Epithelial cell of esophagus (primary cell): ENCODE measurements at regions not wholly inside any gene's neighbourhood (a gene's known extent, or its start where the extent isn't known, plus 50 kb on each side); places are given as distances from the start of the nearest gene placed in this dataset.
"Not testable (repeated sequence)": the region's sequence is repeated elsewhere in the genome, so short reads cannot be mapped to it uniquely, and the experiment has no call there.

Source experiments
- DNase-seq: peaks from one replicate; pipeline ENCODE4 v3.0.0; 2010; ENCODE audit warnings: low read depth
- H3K4me3 ChIP-seq: 2 replicates; pipeline ENCODE4 v1.5.1; 2011; ENCODE audit warnings: mild to moderate bottlenecking, low read length, control low read depth
- TF ChIP-seq, protein P1 (sequence below): IDR thresholded peaks from 2 replicates; pipeline ENCODE4 v1.5.1; 2011; ENCODE audit warnings: low read depth, mild to moderate bottlenecking, low read length, control low read depth, inconsistent platforms; ENCODE audit not compliant: insufficient read depth; ENCODE audit errors: missing control alignments

DNA sequence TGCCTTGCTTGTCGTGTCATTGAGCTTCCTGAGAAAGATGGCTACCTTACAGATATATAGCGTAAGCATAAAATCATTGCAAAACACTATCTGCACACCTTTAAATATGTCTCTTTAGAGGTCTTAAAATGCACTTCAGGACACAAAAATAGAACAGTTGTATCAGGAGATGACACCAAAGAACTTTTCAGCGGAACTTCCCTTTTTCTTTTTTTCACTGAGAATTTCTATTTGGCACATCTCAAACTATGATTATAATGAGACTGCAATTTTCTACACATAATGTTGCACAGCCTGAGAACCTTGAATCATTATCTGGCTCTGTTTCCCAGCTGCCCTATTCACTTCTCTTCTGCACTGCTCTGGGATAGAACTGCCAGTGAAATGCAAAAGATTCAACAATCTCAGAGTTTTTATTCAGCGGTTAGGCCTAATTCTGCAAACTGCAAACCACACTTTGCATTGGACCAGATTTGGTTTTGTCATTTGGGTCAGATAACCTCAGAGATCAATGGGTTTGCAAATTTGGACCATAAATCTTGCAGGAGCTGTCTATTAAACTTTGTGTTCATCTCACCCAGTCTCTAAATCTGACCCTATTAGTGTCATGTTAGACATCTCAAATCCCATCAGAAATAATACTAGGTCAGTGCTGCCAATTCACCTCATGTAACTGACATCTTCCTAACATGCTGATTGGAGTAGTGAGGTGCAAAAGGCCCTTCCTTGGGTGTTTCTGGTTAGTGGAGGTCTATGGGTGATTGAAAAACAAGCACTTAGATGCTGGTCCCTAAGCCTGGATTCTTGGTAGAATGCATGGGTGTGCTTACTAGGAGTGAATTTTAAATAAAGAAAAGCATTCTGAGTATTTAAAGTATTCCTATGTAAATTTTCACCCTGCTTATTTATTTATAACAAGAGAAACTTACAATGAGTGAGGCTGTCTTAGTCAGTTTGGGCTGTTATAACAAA is 382.7 kb downstream of the UTRN start:
- TF ChIP-seq, protein P1, sequence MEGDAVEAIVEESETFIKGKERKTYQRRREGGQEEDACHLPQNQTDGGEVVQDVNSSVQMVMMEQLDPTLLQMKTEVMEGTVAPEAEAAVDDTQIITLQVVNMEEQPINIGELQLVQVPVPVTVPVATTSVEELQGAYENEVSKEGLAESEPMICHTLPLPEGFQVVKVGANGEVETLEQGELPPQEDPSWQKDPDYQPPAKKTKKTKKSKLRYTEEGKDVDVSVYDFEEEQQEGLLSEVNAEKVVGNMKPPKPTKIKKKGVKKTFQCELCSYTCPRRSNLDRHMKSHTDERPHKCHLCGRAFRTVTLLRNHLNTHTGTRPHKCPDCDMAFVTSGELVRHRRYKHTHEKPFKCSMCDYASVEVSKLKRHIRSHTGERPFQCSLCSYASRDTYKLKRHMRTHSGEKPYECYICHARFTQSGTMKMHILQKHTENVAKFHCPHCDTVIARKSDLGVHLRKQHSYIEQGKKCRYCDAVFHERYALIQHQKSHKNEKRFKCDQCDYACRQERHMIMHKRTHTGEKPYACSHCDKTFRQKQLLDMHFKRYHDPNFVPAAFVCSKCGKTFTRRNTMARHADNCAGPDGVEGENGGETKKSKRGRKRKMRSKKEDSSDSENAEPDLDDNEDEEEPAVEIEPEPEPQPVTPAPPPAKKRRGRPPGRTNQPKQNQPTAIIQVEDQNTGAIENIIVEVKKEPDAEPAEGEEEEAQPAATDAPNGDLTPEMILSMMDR = no peak
- H3K4me3 ChIP-seq = no peak overlapping the region
- DNase-seq = no peak

DNA sequence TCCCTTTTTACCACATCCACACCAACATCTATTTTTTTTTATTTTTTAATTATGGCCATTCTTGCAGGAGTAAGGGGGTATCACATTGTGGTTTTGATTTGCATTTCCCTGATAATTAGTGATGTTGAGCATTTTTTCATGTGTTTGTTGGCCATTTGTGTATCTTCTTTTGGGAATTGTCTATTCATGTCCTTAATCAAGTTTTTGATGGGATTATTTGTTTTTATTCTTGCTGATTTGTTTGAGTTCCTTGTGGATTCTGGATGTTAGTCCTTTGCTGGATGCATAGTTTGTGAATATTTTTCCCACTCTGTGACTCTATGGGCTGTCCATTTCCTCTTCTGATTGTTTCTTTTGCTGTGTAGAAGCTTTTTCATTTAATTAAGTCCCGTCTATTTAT is 385.1 kb downstream of the UTRN start:
- not testable (repeated sequence) for H3K4me3 ChIP-seq, DNase-seq

DNA sequence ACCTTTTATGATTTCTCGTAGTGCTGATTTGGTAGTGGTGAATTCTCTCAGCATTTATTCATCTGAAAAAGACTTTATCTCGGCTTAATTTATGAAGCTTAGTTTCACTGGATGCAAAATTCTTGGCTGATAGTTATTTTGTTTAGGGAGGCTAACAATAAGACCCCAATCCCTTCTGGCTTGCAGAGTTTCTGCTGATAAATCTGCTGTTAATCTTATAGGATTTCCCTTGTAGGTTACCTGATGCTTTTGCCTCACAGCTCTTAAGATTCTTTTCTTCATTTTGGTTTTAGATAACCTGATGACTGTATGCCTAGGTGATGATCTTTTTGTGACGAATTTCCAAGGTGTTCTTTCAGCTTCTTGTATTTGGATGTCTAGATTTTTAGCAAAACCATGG is 388.7 kb downstream of the UTRN start:
- no peak overlapping the region for H3K4me3 ChIP-seq
- TF ChIP-seq, protein P1 = no peak
- no peak for DNase-seq

DNA sequence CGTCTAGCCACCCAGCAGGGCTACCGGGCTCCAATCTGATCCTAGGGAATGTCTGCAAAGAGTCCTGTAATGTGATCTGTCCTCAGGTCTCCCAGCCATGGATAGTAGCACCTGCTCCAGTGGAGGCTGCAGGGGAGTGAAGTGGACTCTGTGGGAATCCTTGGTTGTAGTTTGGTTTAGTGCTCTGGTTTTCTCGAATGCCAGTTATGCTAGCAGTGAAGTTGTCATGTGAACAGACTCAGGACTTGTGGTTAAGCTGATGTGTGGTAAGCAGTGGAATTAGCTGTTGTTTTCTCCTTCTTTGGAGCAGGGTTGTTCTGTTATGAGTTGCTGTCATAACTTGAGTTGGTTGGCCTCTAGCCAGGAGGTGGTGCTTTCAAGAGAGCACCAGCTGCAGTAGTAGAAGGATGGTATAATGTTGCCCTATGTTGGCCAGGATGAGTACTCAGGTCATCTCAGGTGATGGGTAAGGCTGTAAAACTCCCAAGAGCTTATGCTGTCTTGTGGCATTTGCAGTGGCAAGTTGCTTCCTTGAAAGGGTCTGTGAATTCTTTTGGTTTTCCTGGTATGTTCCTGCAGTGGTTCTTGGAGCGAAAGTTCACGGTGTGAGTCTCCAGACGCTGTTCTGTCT is 390.2 kb downstream of the UTRN start:
- H3K4me3 ChIP-seq = no peak overlapping the region
- DNase-seq = peak; percentile 87
- TF ChIP-seq, protein P1 = no peak

DNA sequence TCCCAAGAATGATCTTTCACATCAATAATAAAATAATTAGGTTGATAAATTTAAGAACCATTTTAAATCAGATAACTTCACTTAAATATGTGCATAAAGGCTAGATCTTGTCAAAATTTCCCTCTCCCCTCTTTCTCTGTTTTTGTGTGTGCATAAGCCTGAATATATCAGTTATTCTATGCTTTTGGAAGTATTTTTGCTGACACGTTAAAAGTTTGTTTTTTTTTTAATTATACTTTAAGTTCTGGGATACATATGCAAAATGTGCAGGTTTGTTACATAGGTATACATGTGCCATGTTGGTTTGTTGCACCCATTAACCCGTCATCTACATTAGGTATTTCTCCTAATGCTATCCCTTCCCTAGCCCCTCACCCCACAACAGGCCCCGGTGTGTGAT is 391.2 kb downstream of the UTRN start:
- not testable (repeated sequence) for DNase-seq, H3K4me3 ChIP-seq

DNA sequence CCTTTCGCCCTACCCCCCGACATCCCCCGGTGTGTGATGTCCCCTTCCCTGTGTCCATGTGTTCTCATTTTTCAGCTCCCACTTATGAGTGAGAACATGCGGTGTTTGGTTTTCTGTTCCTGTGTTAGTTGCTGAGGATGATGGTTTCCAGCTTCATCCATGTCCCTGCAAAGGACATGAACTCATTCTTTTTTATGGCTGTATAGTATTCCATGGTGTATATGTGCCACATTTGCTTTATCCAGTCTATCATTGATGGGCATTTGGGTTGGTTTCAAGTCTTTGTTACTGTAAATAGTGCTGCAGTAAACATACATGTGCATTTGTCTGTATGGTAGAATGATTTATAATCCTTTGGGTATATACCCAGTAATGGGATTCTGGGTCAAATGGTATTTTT is 392.1 kb downstream of the UTRN start:
- H3K4me3 ChIP-seq, DNase-seq: not testable (repeated sequence)

DNA sequence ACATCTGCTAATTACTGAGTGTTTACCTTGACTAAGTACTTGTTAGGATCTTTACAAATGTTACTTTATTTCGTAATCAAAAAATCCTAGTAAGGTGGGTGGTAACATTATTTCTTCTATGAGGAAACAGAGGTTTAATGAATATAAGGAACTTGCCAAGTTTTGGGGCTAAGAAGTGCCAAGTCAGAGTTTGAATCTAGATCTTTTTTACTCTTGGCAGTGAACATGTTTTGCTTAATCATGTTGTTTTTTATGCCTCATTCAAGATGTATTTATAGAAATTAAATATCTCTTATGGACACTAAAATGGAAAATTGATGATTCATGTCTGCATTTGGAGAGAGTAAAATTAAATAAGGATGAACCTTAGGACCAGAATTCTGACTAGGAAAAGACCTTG is 393.7 kb downstream of the UTRN start:
- DNase-seq = no peak
- H3K4me3 ChIP-seq = no peak overlapping the region
- TF ChIP-seq, protein P1 = no peak

DNA sequence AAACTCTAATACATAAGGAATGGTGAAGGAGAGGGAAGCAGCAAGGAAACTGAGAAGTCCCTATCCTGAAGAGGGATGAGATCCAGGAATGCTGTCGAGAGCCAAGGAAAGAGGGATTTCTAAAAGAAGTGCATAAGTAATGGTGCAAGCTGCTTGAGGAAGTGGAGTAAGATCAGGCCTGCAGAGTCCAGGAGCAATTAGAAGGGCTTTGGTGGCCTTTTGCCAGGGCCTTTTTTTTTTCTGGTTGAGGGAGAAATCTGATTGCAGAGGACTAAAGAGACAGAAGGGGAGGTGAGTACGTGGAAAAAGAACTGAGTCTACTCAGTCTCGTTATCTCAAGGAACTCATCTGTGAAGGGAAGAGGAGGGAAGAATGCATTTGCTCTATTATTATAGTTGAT is 396.2 kb downstream of the UTRN start:
- TF ChIP-seq, protein P1 = no peak
- H3K4me3 ChIP-seq = no peak overlapping the region
- no peak for DNase-seq
